ENCODE measurements at regions not wholly inside any gene's neighbourhood (a gene's known extent, or its start where the extent isn't known, plus 50 kb on each side); places are given as distances from the start of the nearest gene placed in this dataset.

- TF ChIP-seq POLR2AphosphoS5 (IDR thresholded peaks at IDR 0.05; ENCODE audit: low read depth, low read length) (no peak), POLR2A (IDR thresholded peaks at IDR 0.05; ENCODE audit: low read depth, low read length) (no peak), TAF1 (IDR thresholded peaks at IDR 0.05; ENCODE audit: low read depth, low read length) (no peak), SPI1 (IDR thresholded peaks at IDR 0.05; ENCODE audit: low read depth, low read length) (no peak), POU2F2 (IDR thresholded peaks at IDR 0.05; ENCODE audit: low read depth, low read length) (no peak), PAX5 (IDR thresholded peaks at IDR 0.05; ENCODE audit: insufficient read depth, low read length, severe bottlenecking) (no peak)
Measured at GRCh38 chr1:4062041-4062440, 162.0 kb upstream of the C1orf174 start.
